Neural cell (in vitro differentiated cells): ENCODE measurements at regions not wholly inside any gene's neighbourhood (a gene's known extent, or its start where the extent isn't known, plus 50 kb on each side); places are given as distances from the start of the nearest gene placed in this dataset.

Experiments used
- CTCF ChIP-seq: fragments of 450-650 bp; IDR thresholded peaks from 2 replicates; pipeline ENCODE4 v1.5.1; 2014; ENCODE audit warnings: antibody characterized with exemption, mild to moderate bottlenecking, moderate library complexity; ENCODE audit not compliant: poor library complexity, severe bottlenecking
- POLR2AphosphoS5 ChIP-seq: IDR thresholded peaks from 2 replicates; pipeline ENCODE4 v1.6.1; 2012

DNA sequence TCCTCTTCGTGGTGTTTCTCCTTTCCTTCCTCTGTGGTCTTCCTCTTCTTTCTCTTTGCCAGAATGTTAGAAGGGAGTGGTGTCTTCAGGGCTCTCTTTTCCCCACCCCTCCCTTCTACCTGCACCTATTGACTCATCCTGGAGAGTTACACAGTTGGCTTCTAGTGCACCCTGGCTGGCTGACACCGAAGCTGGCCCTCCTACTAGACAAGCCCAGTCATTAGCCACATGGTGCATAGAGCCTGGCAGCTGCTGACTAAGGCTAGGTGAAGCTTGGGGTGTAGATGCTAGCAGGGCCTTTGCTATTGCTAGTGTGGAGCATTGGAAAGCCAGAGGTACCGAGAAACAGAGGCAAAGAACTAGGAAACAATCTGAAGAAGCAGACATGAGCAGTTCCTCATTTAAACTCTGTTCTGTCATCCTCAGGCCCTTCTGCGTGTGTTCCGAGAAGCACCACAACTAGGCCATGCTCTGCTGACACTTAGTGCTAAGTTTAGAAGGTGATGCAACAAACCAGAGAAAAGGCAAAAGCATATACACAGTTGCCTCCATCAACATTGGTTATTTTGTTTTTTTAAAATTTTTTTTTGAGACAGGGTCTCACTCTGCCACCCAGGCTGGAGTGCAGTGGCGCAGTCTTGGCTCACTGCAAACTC, 213.9 kb downstream of the BAMBI start:
- TF ChIP-seq POLR2AphosphoS5 (no peak), CTCF (no peak)
